K562 (cell line): ENCODE measurements at regions not wholly inside any gene's neighbourhood (a gene's known extent, or its start where the extent isn't known, plus 50 kb on each side); places are given as distances from the start of the nearest gene placed in this dataset.

Experiments used
- ATAC-seq: fragments of 200-7000 bp; cut with Tn5 transposase; 3 replicates; pipeline ENCODE4 v1.9.1; 2020; ENCODE audit warnings: moderate library complexity
- BruUV-seq: library from RNA; stranded (reverse); fragments of 400-500 nt; replicated peaks from 2 replicates; lab custom pipeline; 2021; lab: Mats Ljungman, UMichigan
- CTCF ChIA-PET: fragments of 300-600 bp; formaldehyde crosslinking; extraction: SDS; loops from one replicate; lab custom pipeline; 2021; ENCODE audit warnings: low intra/inter-chr PET ratio; lab: Yijun Ruan, JAX
- POLR2A ChIA-PET: fragments of 300-600, 350-650 bp; sonication (Branson Sonifier 250); formaldehyde crosslinking; extraction: SDS; loops from one replicate; lab custom pipeline; 2021; ENCODE audit warnings: antibody characterized with exemption, inconsistent platforms; lab: Yijun Ruan, JAX
- DNase-seq, 4 experiments: peaks; one replicate each; pipeline versions ENCODE4 v3.0.0 to v3.0.0-alpha.2; 2011 to 2018; ENCODE audit warnings: low spot score in 3 of 4, mixed read lengths in 3 of 4; ENCODE audit errors: extremely low read depth in 1 of 4
- FAIRE-seq: peaks from 2 replicates; lab custom pipeline; 2011; peaks lifted over from hg19 to GRCh38; lab: Jason Lieb, UNC
- H2AFZ ChIP-seq: 2 replicates; pipeline ENCODE4 v1.6.0; 2011; ENCODE audit warnings: low read depth, low read length, control low read depth, inconsistent platforms
- H3K27ac ChIP-seq: fragments of 200-600 bp; 3 replicates; pipeline ENCODE4 v1.8.0; 2011; ENCODE audit warnings: low read depth, mild to moderate bottlenecking, control low read depth, inconsistent platforms, low read length, moderate library complexity, mixed read lengths; ENCODE audit errors: extremely low read depth
- H3K27me3 ChIP-seq, 2 experiments: fragments of 300-600 bp in 1 of 2; 2 replicates in 1 of 2; 3 replicates in 1 of 2; pipeline versions ENCODE4 v1.6.0 to v1.8.0; 2011; ENCODE audit warnings: inconsistent platforms in 2 of 2, low read length in 2 of 2, mild to moderate bottlenecking in 1 of 2, mixed read lengths in 1 of 2, moderate library complexity in 1 of 2; ENCODE audit not compliant: control insufficient read depth in 2 of 2, insufficient read depth in 2 of 2
- H3K36me3 ChIP-seq: fragments of 300-600 bp; 3 replicates; pipeline ENCODE4 v1.8.0; 2011; ENCODE audit warnings: mild to moderate bottlenecking, low read length, inconsistent platforms; ENCODE audit not compliant: control insufficient read depth, insufficient read depth
- H3K4me1 ChIP-seq, 2 experiments: fragments of 200-600 bp in 1 of 2; replicated peaks in 1 of 2; 2 replicates in 1 of 2; 3 replicates in 1 of 2; pipeline versions ENCODE4 v1.5.1 to v1.8.0; 2011; ENCODE audit warnings: inconsistent platforms in 2 of 2, low read length in 2 of 2, mild to moderate bottlenecking in 1 of 2, mixed read lengths in 1 of 2, moderate library complexity in 1 of 2; ENCODE audit not compliant: control insufficient read depth in 2 of 2, insufficient read depth in 2 of 2
- H3K4me2 ChIP-seq: 2 replicates; pipeline ENCODE4 v1.6.1; 2011; ENCODE audit warnings: low read length, control low read depth, inconsistent platforms, mixed read lengths; ENCODE audit not compliant: insufficient read depth
- H3K4me3 ChIP-seq: fragments of 200-600 bp; sonication (generic), shearing (Covaris generic); 2 replicates; pipeline ENCODE4 v1.5.1; 2016; ENCODE audit warnings: control low read depth, inconsistent platforms
- H3K79me2 ChIP-seq: fragments of 200-600 bp; 3 replicates; pipeline ENCODE4 v1.8.0; 2011; ENCODE audit warnings: low read length, inconsistent platforms; ENCODE audit not compliant: control insufficient read depth, insufficient read depth
- H3K9ac ChIP-seq, 2 experiments: 2 replicates each; pipeline versions ENCODE4 v1.6.0 to v1.6.1; 2011; ENCODE audit warnings: low read depth in 2 of 2, low read length in 2 of 2, control low read depth in 1 of 2, inconsistent platforms in 1 of 2, mild to moderate bottlenecking in 1 of 2, mixed read lengths in 1 of 2; ENCODE audit not compliant: insufficient read depth in 1 of 2
- H3K9me1 ChIP-seq: one replicate; pipeline ENCODE4 v1.6.0; 2011; ENCODE audit warnings: inconsistent platforms, mild to moderate bottlenecking, low read length, moderate library complexity; ENCODE audit not compliant: control insufficient read depth, insufficient read depth
- H3K9me3 ChIP-seq: replicated peaks from 2 replicates; pipeline ENCODE4 v1.5.1; 2011; ENCODE audit warnings: low read depth, low read length, inconsistent platforms; ENCODE audit not compliant: control insufficient read depth, insufficient read depth
- H4K20me1 ChIP-seq: replicated peaks from 2 replicates; pipeline ENCODE4 v1.6.1; 2011; ENCODE audit warnings: low read length, inconsistent platforms, mixed read lengths; ENCODE audit not compliant: control insufficient read depth, insufficient read depth
- CBX3 ChIP-seq, 2 experiments: IDR thresholded peaks; 1 replicate in 1 of 2; 2 replicates in 1 of 2; pipeline ENCODE4 v1.6.1; 2012; ENCODE audit warnings: inconsistent platforms in 2 of 2, low read length in 2 of 2, borderline replicate concordance in 1 of 2, control low read depth in 1 of 2
- CBX5 ChIP-seq: IDR thresholded peaks from 2 replicates; pipeline ENCODE4 v1.6.1; 2014; ENCODE audit warnings: low read depth, borderline replicate concordance
- FOXA1 ChIP-seq: fragments of 450-650 bp; IDR thresholded peaks from 2 replicates; pipeline ENCODE4 v1.6.1; 2016; ENCODE audit warnings: mild to moderate bottlenecking, borderline replicate concordance
- FOXK2 ChIP-seq, 2 experiments: fragments of 450-650 bp; IDR thresholded peaks in 1 of 2; conservative IDR thresholded peaks in 1 of 2; 2 replicates each; pipeline ENCODE4 v1.6.1; 2016; ENCODE audit warnings: low read depth in 2 of 2, mild to moderate bottlenecking in 1 of 2
- GABPB2 ChIP-seq: fragments of 250-450 bp; sonication (Bioruptor Pico); conservative IDR thresholded peaks from 2 replicates; pipeline ENCODE4 v1.5.1; 2021; ENCODE audit warnings: mild to moderate bottlenecking
- KLF1 ChIP-seq: fragments of 450-650 bp; IDR thresholded peaks from 2 replicates; pipeline ENCODE4 v1.6.1; 2016; ENCODE audit warnings: missing genetic modification characterization, missing compliant biosample characterization
- SPI1 ChIP-seq: IDR thresholded peaks from 2 replicates; pipeline ENCODE4 v1.6.1; 2011; ENCODE audit warnings: low read depth, low read length, control low read depth, borderline replicate concordance
- TRIM28 ChIP-seq: fragments of 450-650 bp; IDR thresholded peaks from 2 replicates; pipeline ENCODE4 v1.6.1; 2017
- XRCC3 ChIP-seq: fragments of 450-650 bp; IDR thresholded peaks from 2 replicates; pipeline ENCODE4 v1.6.1; 2017; ENCODE audit warnings: mild to moderate bottlenecking, moderate library complexity
- WGBS: fragments of 100-300 bp; shearing (Covaris generic); methylation state at CpG from one replicate; pipeline ENCODE4 v1.1.6; 2016; ENCODE audit warnings: low coverage, mixed read lengths; ENCODE audit not compliant: insufficient coverage; ENCODE audit errors: missing lambda C conversion rate; 5-methylcytosine and 5-hydroxymethylcytosine counted together
- in situ Hi-C: fragments of 300-500 bp; cut with MboI; formaldehyde crosslinking; loops from 4 replicates; pipeline ENCODE4 v1.15.0; 2018; ENCODE audit warnings: inconsistent platforms, mixed read lengths
- intact Hi-C: fragments of 100-400 bp; cut with micrococcal nuclease; formaldehyde crosslinking; loops from 2 replicates; pipeline ENCODE4 v1.14.2; 2022
- TF ChIP-seq, protein P1 (sequence below): sonication (generic); formaldehyde crosslinking; IDR thresholded peaks from 2 replicates; pipeline ENCODE4 v1.8.1; 2022; ENCODE audit warnings: missing genetic modification reagents
- TF ChIP-seq, protein P2 (sequence below): IDR thresholded peaks from 2 replicates; pipeline ENCODE4 v1.6.1; 2012; ENCODE audit warnings: low read depth, low read length, improper control_type of control experiment, borderline replicate concordance

DNA sequence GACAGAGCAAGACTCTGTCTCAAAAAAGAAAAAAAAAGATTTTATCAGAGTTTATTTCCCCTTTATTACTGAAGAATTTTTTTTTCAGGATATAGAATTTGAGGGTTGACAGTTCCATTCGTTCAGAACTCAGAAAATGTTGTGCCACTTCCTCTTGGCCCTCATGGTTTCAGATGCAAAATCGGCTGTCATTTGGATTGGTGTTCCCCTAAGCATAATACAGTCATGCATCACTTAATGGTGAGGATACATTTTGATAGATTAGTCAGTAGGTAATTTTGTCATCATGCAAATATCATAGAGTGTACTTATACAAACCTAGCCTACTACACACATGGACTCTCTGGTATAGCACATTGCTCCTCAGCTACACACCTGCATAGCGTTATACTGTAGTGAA, 263.9 kb upstream of the RTL1 start:
- Histone ChIP-seq H3K4me3 (no peak overlapping the region), H3K9me3 (no peaks in the 10 kb centered on the region), H3K79me2 (no peaks in the 10 kb centered on the region), H3K27me3 (no peaks in the 10 kb centered on the region), H3K9me1 (no peaks in the 10 kb centered on the region), H3K4me2 (no peak overlapping the region), H3K9ac (no peak overlapping the region), H3K4me1 (no peaks in the 10 kb centered on the region), H3K27ac (no peak overlapping the region), H4K20me1 (no peaks in the 10 kb centered on the region), H2AFZ (no peak overlapping the region), H3K36me3 (no peaks in the 10 kb centered on the region)
- 0% methylated on average over 3 of the region's 3 CpGs for WGBS
- DNase-seq (no peak), FAIRE-seq (no peak), ATAC-seq (no peak)
- no TSS peak for BruUV-seq
- CTCF ChIA-PET, result no interaction called here
- TF ChIP-seq TRIM28 (peak; percentile 70; the same call in 1 of the 2 replicates), FOXK2 (conservative IDR thresholded peaks at IDR 0.05 in 1 of 2, IDR thresholded peaks at IDR 0.05 in 1 of 2; ENCODE audit: low read depth in 2 of 2) (no peak), CBX5 (0 out of 2 replicates have a peak, but pooled peaks have one; percentile 72), GABPB2 (no peak), CBX3 (IDR thresholded peaks at IDR 0.05; ENCODE audit: borderline replicate concordance in 1 of 2, low read length in 2 of 2) (peak in 1 of 2 experiments; percentile 85; a peak in 2 of 3 replicates), SPI1 (peak; percentile 25; the same call in 1 of the 2 replicates)
- in situ Hi-C loops (no loop called here), intact Hi-C loops (no loop called here)
- POLR2A ChIA-PET, result no interaction called here

DNA sequence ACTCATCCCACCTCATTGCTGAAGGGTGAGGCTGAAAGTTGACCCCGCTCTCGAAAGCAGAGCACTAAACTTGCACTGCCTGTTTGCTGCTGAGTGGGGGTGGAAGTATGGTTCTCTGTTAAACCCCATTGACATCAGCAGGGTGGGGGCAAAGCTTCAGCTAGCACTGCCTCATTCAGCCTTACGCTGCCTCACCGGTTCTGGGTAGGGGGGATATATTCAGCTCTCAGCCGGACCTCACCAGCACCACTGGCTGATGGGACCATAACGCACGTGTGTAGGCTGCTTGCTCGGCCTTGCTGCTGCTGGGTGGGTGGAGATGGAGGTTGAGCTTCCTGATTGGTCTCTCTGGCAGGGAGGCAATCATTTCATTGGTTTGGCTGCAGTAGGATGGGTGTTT, 265.7 kb upstream of the RTL1 start:
- FAIRE-seq (no peak), DNase-seq (no peak), ATAC-seq (no peak)
- Histone ChIP-seq H3K27me3 (no peaks in the 10 kb centered on the region), H3K4me3 (no peak overlapping the region), H3K4me1 (no peaks in the 10 kb centered on the region), H4K20me1 (no peaks in the 10 kb centered on the region), H3K9me3 (no peaks in the 10 kb centered on the region), H3K79me2 (no peaks in the 10 kb centered on the region), H3K27ac (no peak overlapping the region), H3K9me1 (no peaks in the 10 kb centered on the region), H2AFZ (no peak overlapping the region), H3K4me2 (no peak overlapping the region), H3K9ac (no peak overlapping the region), H3K36me3 (no peaks in the 10 kb centered on the region)
- intact Hi-C loops (no loop called here), in situ Hi-C loops (no loop called here)
- 0% methylated on average over 5 of the region's 8 CpGs for WGBS
- no TSS peak for BruUV-seq
- POLR2A ChIA-PET, result interaction anchor here (0.6 kb wide), 1 partner anchor 50 kb away, joined by 3 read pairs; no protein-coding TSS in a partner anchor
- CTCF ChIA-PET, result no interaction called here
- TF ChIP-seq KLF1 (tag), result no peak
- no peak for TF ChIP-seq XRCC3
- no peak for TF ChIP-seq FOXA1
- TF ChIP-seq, protein P1, sequence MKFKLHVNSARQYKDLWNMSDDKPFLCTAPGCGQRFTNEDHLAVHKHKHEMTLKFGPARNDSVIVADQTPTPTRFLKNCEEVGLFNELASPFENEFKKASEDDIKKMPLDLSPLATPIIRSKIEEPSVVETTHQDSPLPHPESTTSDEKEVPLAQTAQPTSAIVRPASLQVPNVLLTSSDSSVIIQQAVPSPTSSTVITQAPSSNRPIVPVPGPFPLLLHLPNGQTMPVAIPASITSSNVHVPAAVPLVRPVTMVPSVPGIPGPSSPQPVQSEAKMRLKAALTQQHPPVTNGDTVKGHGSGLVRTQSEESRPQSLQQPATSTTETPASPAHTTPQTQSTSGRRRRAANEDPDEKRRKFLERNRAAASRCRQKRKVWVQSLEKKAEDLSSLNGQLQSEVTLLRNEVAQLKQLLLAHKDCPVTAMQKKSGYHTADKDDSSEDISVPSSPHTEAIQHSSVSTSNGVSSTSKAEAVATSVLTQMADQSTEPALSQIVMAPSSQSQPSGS (CRISPR knock-in tag), result no peak
- TF ChIP-seq, protein P2, sequence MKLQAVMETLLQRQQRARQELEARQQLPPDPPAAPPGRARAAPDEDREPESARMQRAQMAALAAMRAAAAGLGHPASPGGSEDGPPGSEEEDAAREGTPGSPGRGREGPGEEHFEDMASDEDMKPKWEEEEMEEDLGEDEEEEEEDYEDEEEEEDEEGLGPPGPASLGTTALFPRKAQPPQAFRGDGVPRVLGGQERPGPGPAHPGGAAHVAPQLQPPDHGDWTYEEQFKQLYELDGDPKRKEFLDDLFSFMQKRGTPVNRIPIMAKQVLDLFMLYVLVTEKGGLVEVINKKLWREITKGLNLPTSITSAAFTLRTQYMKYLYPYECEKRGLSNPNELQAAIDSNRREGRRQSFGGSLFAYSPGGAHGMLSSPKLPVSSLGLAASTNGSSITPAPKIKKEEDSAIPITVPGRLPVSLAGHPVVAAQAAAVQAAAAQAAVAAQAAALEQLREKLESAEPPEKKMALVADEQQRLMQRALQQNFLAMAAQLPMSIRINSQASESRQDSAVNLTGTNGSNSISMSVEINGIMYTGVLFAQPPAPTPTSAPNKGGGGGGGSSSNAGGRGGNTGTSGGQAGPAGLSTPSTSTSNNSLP, result no peak
- no peak for TF ChIP-seq CBX5
